Kasumi-1 (cell line): ENCODE measurements at regions not wholly inside any gene's neighbourhood (a gene's known extent, or its start where the extent isn't known, plus 50 kb on each side); places are given as distances from the start of the nearest gene placed in this dataset.
"Not testable (repeated sequence)": the region's sequence is repeated elsewhere in the genome, so short reads cannot be mapped to it uniquely, and the experiment has no call there.

ENCODE experiments used
- DNase-seq, 2 experiments: peaks; one replicate each; lab custom pipeline; 2025; lab: John Stamatoyannopoulos, UW

DNA sequence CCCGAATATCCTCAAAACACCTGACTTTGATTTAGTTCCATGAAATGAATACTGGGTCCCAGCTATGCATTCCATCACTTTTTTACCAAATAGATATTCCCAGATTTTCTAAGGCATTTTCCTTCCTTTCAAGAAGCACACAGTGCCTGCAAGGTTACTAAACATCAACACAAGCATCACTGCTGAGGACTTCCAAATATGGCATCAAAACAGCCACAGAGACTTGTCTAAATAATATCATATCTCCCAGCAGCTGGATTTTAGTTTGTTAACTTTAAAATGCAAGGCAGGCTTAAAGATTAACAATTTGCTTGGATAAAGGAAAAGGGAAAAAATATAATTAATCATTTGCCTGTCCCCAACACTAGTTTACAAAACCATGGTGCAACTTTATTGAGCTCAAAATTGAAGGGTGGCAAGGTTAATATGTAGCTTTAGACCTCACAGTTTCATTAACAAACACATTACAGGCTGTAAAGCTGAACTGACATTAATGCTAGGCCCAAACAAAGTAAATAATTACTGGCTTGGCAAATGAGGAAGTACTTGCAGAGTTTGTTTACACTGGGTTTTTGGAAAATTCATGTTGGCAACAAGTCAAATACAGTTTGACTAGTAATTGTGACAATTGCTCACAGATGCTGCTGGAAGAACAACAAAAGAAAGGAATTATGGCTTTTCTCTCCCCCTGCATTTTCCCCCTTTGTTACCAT is 401.7 kb upstream of the CDIN1 start:
- DNase-seq: no peak

DNA sequence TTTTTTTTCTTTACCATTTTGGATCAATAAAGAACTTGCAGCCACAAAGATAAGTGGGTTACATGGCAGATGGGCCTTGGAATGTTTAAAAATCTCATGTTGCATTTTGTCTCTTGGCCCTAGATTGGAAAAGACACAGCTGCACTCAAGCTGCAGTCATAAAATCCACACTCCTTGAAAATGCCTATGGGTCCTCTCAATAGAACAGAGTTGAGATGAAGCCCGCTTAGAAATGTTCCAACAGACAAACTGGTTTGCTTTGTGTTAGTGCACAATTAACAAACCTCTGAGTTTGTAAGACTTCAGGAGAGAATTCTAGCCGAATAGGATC is 401.2 kb upstream of the CDIN1 start:
- no peak for DNase-seq

DNA sequence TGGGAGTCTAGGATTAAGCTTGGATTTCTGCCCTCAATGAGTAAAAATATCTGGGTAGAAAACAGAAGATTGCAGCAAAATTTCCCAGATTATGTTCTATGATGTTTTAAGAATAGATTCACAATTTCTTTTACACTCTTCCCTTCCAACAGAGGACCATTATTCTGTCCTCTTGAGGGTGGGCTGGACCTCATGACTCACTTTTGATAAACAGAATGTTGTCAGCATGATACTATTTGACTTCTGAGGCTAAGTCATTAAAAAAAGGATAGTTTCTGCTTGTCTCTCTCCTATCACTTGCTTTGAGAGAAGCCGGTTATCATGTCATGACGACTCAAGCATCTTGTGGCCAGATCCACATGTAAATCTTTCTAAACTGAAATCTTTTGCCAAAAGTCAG is 396.2 kb upstream of the CDIN1 start:
- DNase-seq: no peak

DNA sequence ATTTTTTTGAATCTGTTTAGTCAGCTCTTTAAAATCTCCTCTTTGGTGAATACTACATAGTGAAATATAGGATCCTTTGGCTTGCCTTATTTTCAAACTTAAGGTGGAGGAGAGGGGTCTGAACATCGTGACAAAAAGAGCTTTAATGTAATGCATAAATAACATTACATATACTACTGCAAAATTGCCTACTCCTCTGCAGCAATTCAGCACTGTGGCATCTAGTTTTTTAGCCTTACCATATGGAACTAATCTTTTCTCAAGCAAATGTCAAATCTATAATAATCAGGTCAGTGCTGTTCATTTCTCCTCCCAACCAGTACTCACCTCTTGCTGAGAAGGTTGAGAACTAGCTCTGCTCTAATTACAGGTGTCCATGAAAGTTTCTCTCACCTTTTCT is 394.0 kb upstream of the CDIN1 start:
- no peak for DNase-seq

DNA sequence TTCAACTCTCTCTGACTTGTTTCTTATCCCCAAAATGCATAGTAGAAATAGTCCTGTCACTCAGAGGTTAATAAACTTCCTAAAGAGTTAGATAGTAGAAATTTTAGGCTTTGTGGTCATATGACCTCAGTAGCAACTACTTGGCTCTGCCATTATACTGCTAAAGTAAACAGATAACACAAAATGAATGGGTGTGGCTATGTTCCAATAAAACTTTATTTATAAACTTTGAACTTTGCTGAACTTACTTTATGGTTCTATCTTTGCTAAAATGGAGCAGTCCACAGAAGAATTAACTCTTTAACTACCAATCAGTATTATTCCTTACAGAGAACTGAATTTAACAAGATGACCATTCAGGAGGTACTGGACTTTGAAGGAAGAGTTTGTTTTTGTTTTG is 393.6 kb upstream of the CDIN1 start:
- no peak for DNase-seq

DNA sequence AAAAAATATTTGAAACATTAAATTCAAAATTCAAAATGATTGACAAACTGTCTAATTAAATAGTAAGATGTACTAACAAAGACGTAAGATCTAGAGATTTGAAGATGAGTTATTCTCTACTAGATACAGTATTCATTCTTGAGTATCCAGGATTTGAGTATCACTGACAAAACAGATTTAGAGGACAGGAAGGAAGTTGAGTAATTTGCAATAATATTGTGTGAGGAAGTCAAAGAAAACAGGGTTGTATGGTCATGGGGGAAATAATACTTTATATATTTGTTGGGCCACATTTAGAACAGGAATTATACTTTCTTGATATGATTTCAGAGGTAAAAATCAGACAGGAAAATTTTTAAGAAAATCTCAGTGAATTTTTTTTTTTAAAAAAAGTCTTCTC is 393.1 kb upstream of the CDIN1 start:
- no peak for DNase-seq

DNA sequence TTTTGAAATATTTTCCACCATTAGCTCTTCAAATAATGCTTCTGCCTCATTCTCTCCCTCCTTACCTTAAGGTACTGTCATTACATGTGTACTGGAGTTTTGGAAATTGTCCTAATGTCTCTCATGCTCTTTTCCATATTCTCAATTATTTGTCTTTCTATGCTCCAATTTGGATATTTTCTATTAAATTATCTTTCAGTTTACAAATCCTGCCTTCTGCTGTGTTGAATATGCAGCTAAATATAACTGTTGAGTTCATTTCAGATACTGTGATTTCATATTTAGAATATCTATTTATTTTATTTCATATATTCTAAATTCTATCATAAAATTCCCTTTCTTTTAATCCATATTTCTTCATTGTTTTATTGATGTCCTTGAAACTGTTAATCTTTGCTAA is 388.0 kb upstream of the CDIN1 start:
- no peak for DNase-seq

DNA sequence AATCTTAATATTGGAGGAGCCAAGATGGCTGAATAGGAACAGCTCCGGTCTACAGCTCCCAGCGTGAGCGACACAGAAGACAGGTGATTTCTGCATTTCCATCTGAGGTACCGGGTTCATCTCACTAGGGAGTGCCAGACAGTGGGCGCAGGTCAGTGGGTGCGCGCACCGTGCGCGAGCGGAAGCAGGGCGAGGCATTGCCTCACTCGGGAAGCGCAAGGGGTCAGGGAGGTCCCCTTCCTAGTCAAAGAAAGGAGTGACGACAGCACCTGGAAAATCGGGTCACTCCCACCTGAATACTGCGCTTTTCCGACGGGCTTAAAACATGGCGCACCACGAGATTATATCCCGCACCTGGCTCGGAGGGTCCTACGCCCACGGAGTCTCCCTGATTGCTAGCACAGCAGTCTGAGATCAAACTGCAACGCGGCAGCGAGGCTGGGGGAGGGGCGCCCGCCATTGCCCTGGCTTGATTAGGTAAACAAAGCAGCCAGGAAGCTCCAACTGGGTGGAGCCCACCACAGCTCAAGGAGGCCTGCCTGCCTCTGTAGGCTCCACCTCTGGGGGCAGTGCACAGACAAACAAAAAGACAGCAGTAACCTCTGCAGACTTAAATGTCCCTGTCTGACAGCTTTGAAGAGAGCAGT is 383.9 kb upstream of the CDIN1 start:
- not testable (repeated sequence) for DNase-seq

DNA sequence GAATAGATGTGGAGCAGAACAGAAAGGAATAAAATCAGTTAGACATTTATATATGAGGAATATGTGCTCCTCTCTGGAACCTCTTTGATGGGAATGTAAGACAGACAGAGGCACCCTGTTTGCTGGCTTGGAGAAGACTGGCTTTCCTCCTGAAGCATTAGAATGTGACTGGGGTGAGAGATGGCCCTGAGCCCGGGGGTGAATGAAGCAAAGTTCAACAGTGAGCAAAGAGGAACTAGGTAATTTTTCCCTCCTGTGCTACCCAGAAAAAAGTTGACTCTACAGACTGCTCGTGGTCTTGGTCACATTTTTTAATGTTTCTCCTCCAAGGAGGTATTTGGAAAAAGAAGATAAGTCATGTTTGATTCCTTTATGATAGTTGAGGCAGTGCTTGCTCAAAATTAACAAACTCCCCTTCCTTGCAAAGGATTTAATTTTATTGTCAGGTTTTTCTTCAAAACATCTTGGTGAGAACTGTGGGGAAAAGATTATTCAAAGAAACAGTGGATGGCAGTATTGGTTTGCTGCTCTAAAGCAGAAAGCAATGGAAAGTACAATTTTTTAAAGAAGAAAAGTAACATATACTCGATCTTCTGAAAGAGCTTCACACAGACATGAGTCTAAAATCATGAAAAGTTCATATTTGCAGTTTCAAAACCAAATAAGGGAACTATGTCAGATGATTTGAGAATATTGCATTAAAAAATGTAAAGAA is 370.4 kb upstream of the CDIN1 start:
- DNase-seq: no peak

DNA sequence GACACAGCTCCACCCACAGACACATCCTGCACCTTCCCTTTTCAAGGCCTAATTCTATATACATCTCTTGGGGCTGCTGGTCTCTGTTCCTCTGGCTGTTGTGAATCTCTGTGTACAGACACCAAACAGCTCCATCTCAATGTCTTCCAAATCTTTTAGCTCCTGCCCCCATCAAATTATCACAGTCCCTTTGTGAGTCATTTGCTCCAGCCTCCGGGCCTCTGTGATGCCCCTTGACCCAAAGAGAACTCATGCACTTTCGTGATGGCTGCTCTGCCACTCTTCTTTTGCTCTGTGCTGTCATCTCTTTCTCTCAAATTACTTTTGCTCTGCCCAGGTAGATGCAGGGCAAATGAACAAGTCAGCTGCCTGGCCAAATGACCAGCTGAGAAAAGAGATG is 369.0 kb upstream of the CDIN1 start:
- DNase-seq: no peak

DNA sequence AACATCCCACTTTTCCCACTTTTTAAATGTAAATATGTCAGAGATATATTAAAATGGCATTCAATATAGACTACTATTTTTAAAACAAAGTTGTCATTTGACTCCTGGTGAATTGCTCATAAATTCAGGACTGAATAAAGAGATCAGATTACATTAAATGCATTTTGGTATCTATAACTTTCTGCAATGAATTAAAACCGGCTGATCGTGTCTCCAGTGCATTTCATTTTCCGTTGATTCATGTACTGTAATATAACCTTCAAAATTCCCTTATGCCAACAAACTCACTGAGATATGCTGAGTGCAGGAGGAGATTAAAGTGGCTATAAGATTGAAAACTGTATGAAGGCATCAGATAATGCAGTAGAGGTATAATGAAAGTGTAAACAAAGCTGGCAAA is 361.1 kb upstream of the CDIN1 start:
- no peak for DNase-seq

DNA sequence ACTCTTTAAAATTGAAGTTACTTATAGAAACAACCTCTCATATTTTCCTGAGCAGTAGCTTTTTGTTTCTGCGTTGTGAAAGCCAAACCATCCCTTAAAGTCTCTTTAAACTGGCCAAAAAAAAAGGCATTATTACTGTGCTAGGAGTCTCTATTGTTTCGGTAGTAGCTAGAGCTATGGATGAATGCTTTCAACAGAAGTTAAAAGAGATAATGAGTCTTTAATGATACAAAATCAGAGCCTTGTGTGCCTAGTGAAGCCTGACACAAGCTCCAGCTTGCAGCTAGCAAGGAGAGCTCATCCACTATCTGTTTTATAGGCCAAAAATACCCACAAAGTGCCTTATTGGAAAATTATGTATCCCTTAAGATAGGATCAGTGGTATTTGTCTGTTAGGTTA is 360.4 kb upstream of the CDIN1 start:
- DNase-seq: no peak

DNA sequence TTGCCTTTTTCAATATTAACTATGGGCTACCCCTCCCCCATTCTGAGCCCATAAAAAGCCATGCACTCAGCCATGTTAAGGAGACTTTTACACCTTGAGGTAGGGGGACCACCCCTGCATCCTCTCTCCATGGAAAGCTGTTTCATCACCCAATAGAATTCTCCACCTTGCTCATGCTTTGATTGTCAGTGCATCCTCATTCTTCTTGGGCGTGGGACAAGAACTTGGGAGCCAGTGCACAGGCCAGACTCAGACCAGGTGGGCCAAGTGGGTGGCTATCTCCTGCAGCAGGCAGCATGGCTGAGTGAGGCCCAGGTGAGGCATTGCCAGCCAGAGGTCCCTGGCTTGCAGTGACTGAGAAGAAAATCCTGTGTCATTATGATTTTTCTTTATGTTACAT is 357.4 kb upstream of the CDIN1 start:
- no peak for DNase-seq

DNA sequence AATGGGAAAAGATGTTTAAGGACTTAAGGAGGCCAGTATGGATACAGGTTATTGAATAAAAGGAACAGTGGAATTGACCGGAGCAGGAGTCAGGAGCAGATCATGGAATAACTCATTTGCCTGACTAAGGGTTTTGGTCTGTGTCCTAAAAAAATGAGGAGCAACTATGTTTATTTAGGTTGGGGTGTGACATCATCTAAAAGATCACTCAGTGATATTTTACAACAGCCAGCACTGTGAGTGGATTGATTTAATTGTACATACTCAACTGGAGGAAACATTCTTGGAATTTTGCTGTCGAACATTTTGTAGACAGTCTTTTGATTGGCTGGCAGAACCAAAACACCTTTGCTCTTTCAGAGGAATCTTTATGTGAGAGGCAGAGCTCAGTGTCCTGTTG is 348.6 kb upstream of the CDIN1 start:
- no peak for DNase-seq

DNA sequence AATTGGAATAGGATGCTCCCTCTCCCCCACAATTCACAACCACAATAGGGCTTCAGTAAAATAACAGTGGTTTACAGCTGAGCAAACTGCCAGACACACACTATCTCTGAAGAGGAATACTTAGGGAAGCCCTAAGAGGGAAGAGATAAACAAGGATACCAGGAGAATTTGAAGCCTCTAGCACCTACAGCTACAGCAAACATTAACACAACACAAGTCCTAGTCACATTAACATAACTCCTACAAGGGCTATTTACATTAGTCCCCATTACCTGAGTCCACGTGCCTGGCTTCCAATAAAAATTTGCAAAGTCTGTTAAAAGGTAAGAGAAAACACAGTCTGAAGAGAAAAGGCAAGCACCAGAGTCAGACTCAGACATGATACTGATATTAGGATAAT is 346.9 kb upstream of the CDIN1 start:
- DNase-seq: no peak

DNA sequence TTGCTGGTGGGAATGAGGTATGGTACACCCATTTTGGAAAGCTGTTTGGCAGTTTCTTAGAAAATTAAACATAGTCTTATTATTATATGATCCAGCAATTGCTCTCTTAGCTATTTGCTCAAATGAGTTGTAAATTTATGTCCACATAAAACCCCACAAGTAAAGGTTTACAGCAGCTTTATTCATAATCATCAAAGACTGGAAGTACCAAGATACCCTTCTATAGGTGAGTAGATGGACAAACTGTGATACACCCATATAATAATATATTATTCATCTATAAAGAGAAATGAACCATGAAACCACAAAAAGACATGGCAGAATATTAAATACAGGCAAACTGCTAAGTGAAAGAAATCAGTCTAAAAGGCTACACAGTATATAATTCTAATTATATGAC is 344.7 kb upstream of the CDIN1 start:
- DNase-seq: no peak

DNA sequence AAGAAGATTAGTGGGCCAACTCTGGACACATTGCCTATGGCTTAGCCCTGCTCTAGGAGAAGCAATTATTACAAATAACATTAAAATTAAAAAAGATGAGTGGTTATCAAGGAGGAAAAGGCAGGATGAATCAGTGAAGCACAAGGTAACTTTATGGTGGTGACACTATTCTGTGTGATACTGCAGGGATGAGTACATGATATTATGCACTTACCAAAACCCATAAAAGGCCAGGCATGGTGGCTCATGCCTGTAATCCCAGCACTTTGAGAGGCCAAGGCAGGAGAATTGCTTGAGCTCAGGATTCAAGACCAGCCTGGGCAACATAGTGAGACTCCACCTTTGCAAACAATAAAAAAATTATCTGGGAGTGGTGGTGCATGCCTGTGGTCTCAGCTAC is 344.3 kb upstream of the CDIN1 start:
- no peak for DNase-seq

DNA sequence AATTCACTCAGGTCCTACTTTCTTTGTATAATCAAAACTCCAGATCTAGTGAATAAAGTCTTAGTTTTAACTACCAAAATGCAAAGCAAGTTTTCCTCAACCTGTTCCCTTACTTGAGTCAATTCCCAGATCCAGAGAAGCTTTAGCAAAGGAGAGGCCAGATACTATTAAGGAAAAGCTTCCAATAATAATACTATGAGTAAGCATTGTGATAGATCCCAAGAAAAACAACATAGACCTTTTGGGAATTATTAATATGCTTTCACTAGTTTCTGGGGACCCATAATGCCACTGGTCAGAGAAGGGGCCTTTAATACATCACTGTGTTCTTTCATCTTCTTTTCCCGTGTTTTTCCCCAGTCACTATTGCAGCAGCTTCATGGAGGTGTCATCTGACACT is 339.9 kb upstream of the CDIN1 start:
- no peak for DNase-seq

DNA sequence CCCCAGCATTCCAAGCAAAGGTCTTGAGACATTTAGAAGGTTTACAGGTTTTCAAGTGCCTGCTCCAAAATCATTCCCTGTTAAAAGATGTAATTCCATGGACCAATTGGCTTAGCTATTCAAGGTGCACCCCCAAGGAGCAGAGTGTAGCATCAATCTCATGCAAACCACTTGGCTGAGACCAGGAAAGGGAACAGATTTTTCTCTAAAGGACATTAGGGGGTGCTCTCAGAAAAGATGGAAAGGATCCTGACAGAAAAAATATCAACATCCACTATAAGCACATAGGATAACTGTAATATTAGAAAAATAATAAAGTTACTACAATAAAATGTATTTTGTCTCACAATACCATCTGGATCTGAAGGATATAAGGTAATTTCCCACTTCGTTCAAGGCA is 328.0 kb upstream of the CDIN1 start:
- DNase-seq: no peak

DNA sequence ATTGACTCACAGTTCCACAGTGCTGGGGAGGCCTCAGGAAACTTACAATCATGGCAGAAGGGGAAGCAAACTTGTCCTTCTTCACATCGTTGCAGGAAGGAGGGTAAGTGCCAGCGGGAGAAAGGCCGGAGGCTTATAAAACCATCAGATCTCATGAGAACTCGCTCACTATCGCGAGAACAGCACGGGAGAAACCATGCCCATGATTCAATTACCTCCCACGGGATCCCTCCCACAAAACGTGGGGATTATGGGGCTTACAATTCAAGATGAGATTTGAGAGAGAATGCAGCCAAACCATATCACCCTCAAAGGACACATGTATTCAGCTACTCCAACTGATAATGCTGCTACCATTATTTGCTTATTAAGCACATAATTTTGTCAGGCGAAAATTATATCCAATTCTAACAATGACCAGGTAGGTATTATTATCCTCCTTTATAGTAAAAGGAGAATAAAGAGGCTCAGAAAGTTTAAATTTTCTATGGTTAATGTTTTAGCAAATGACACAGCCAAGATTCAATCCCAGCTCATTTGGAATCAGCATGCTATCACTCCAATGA is 327.2 kb upstream of the CDIN1 start:
- DNase-seq: no peak

DNA sequence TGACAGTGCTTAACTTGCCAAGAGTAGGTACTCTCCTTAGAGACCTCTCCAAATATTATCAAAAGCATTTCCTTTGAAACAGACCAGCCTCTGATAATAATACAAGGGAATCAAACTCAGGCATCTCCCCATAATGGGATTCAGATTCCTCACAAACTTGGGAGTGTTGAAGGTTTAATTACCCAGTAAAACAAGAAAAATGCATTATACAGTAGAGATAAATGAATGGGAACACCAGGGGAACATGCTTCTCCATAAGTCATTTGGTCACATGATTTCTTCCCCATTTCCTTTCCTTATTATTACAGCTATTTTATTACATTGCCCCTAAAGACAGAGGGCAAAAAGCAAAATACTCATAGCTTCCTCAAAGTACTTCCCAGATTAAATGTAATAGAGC is 325.0 kb upstream of the CDIN1 start:
- DNase-seq: no peak

DNA sequence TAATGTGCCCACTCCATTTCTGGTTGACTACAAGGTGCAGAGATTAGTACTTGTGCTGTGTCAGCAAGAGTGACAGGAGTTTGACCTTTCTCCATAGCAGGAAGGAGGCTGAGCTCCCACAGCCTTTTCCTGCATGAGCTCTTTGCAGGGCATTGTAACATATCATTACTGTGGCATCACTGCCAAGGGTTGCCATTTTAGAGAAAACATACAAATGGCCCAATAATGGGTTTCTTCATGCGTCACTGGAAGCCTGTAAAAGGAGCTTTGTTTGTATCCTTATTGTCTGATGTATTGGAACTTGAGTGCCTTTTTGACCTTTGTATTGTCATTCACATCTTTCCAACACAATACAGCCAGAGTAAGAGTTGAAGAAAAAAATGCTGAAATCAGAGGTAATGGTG is 323.0 kb upstream of the CDIN1 start:
- no peak for DNase-seq

DNA sequence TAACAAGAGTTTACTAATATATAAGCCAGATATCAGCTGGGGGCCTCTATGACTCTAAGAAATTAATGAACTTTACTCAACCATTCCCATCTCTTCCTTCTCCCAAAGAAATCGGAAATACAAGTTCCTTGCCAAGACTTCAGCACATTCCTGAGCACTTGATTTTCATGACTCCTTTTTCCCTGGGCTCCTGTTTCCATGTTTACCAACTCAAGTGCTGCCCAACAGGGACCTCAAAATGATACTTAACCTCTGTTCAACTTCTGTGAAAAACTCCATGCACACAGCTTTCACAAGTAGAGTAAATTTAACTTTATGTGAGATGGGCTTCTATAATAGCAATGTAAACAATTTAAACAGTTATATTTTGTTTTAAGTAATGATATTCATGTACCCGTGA is 315.8 kb upstream of the CDIN1 start:
- DNase-seq: no peak
